Thymus (tissue), 11 donors: ENCODE measurements at regions not wholly inside any gene's neighbourhood (a gene's known extent, or its start where the extent isn't known, plus 50 kb on each side); places are given as distances from the start of the nearest gene placed in this dataset.

Source experiments
- DNase-seq, 9 donors: peaks; one replicate each; pipeline ENCODE4 v3.0.0-alpha.2; 2013; ENCODE audit warnings: low spot score in 9 of 9, low read depth in 6 of 9, missing footprints in 1 of 9
- H3K27ac ChIP-seq, 2 donors: one replicate each; pipeline ENCODE4 v1.5.1; 2013; ENCODE audit warnings: control low read depth in 1 of 2, low read depth in 1 of 2, low read length in 1 of 2, mild to moderate bottlenecking in 1 of 2, moderate library complexity in 1 of 2
- H3K27me3 ChIP-seq, 2 donors: one replicate each; pipeline ENCODE4 v1.5.1; 2013; ENCODE audit warnings: low read length in 1 of 2; ENCODE audit not compliant: control insufficient read depth in 2 of 2, insufficient read depth in 1 of 2
- H3K36me3 ChIP-seq, 2 donors: one replicate each; pipeline ENCODE4 v1.5.1; 2013; ENCODE audit warnings: low read length in 1 of 2, mild to moderate bottlenecking in 1 of 2, moderate library complexity in 1 of 2; ENCODE audit not compliant: control insufficient read depth in 2 of 2, insufficient read depth in 2 of 2
- H3K4me1 ChIP-seq, 2 donors: one replicate each; pipeline ENCODE4 v1.5.1; 2013; ENCODE audit warnings: low read length in 2 of 2; ENCODE audit not compliant: control insufficient read depth in 2 of 2, insufficient read depth in 2 of 2
- H3K4me3 ChIP-seq, 2 donors: one replicate each; pipeline ENCODE4 v1.5.1; 2013; ENCODE audit warnings: low read length in 2 of 2, control low read depth in 1 of 2, mild to moderate bottlenecking in 1 of 2
- H3K9me3 ChIP-seq, 2 donors: one replicate each; pipeline ENCODE4 v1.5.1; 2013; ENCODE audit warnings: low read length in 1 of 2, mild to moderate bottlenecking in 1 of 2; ENCODE audit not compliant: control insufficient read depth in 2 of 2, insufficient read depth in 1 of 2
- WGBS: extraction: QIAGEN DNeasy Blood & Tissue Kit; methylation state at CpG from one replicate; pipeline ENCODE4 v1.1.7; 2013; 5-methylcytosine and 5-hydroxymethylcytosine counted together
- donor health status: healthy.

DNA sequence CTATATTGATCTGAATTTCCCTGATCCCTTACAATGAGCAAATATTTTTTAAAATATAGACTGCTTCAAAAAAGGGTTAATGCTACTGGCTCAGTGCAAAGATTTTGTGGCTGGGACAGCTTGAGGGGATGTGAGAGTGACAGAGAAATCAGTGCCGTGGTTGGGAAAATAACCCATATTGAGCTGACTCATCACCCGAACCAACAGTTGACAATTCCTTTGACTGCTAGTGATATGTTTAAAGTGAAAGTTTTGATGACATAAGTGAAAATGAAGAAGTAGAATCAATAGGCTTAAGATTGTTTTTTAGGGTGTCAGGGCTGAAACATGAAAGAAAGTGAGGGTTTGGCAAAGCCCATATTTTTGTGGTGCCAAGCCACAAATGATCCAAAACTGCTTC, 257.1 kb upstream of the TENM4 start:
- H3K4me3 ChIP-seq = no peak overlapping the region
- H3K27me3 ChIP-seq = no peaks in the 10 kb centered on the region
- no peaks in the 10 kb centered on the region for H3K4me1 ChIP-seq
- DNase-seq = no peak
- H3K36me3 ChIP-seq = no peaks in the 10 kb centered on the region
- H3K27ac ChIP-seq = no peak overlapping the region
- peaks cover 0 to 5% of the 10 kb centered on the region in 2 donors for H3K9me3 ChIP-seq
- WGBS = 60% methylated on average over 2 of the region's 2 CpGs

DNA sequence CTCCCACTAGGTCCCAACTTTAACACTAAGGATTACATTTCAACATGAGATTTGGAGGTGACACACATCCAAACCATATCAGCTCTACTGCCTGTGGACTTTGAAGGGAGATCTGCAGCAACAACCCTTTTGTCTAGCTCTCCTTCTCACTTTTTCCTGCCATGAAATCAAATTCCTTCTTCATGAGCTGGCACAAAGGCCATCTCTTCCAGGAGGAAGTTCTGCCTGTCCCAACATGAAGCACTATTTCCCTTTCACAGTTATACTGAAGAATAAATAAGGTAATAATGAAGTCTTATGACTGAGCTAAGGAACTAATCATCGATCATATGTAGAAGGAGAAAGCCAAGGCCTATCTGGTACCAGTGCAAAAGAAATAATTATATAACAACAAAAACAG, 253.5 kb upstream of the TENM4 start:
- Histone ChIP-seq H3K9me3 (no peaks in the 10 kb centered on the region), H3K27me3 (no peaks in the 10 kb centered on the region), H3K4me3 (no peak overlapping the region), H3K4me1 (no peaks in the 10 kb centered on the region), H3K36me3 (no peaks in the 10 kb centered on the region), H3K27ac (no peak overlapping the region)
- DNase-seq = no peak
- 90% methylated on average over 1 of the region's 1 CpG for WGBS

DNA sequence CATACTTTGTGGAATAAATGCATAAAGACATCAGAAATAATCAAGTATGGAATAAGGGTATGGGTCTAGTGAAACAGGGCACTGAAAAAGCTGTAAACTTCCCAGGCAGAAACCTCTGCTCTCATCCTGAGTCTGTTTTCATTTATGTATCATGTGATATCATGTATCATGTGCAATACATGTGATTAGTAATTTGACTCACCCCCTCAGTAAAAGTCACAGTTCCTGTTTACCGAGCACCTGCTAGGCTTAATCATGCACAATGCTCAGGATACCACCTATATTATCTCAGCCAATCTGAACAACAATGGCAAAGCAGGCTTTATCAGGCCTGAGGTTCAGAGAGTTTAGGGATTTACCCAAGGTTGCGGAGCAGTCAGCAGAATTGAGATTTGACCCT, 250.6 kb upstream of the TENM4 start:
- H3K9me3 ChIP-seq = no peaks in the 10 kb centered on the region
- no peaks in the 10 kb centered on the region for H3K27me3 ChIP-seq
- no peaks in the 10 kb centered on the region for H3K4me1 ChIP-seq
- DNase-seq = no peak
- H3K4me3 ChIP-seq = no peak overlapping the region
- H3K27ac ChIP-seq = no peak overlapping the region
- no peaks in the 10 kb centered on the region for H3K36me3 ChIP-seq
- WGBS = 96% methylated on average over 2 of the region's 2 CpGs

DNA sequence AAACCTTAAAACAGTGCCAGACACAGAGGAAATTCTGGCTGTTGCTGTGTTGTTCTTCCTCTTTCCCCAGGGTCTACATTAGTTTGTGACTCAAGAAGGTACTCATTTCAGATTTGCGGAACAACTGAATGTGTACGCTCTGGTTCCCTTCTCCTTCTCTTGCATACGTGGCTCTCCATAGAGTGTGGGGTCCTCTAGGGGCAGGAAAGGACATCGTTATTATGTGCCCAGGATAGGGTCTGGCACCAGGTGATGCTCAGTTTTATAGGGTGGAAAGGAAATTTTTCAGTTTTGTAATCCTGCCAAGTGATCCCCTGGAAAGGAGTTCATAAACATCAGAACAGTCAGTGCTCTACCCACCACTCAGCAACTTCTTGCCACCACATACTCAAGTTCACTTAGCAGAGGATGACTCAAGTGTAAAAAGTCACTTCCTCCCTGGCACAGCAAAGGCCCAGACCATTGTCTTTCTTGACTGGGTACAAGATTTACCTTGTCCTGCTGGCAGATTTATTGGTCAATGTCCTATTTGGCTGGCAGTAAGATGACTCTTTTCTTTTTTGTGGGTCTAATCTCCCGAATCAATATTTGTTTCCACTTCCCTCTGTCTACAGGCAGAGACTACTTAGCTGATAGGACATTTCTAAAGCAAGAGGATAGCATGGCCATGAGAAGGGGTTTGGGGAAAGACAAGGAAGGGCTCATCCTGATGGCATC, 246.0 kb upstream of the TENM4 start:
- H3K27me3 ChIP-seq = no peaks in the 10 kb centered on the region
- no peaks in the 10 kb centered on the region for H3K4me1 ChIP-seq
- H3K36me3 ChIP-seq = no peaks in the 10 kb centered on the region
- H3K27ac ChIP-seq = no peak overlapping the region
- DNase-seq = no peak
- no peak overlapping the region for H3K4me3 ChIP-seq
- 79% methylated on average over 5 of the region's 5 CpGs for WGBS
- no peaks in the 10 kb centered on the region for H3K9me3 ChIP-seq

DNA sequence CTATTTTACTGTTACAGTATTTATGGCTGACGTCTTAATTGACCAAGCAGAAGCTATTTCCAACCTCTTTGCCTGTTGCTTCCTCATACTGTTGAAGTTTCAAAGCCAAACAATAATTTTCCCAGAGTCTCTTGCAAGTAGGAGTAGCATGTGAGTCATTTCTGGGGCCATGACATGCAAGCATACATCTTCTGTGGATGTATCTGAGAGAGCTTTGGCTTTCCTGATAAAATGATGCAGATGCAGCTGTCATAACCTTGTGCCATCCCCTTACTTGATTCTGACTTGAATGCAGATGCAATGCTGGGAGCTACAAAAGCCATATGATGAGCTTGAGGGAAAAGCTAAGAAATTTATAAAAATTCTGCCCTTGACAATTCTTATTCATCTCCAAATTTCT, 243.1 kb upstream of the TENM4 start:
- Histone ChIP-seq H3K4me1 (no peaks in the 10 kb centered on the region), H3K36me3 (no peaks in the 10 kb centered on the region), H3K9me3 (no peaks in the 10 kb centered on the region), H3K4me3 (no peak overlapping the region), H3K27me3 (no peaks in the 10 kb centered on the region), H3K27ac (no peak overlapping the region)
- DNase-seq = no peak
- WGBS = 88% methylated on average over 1 of the region's 1 CpG

DNA sequence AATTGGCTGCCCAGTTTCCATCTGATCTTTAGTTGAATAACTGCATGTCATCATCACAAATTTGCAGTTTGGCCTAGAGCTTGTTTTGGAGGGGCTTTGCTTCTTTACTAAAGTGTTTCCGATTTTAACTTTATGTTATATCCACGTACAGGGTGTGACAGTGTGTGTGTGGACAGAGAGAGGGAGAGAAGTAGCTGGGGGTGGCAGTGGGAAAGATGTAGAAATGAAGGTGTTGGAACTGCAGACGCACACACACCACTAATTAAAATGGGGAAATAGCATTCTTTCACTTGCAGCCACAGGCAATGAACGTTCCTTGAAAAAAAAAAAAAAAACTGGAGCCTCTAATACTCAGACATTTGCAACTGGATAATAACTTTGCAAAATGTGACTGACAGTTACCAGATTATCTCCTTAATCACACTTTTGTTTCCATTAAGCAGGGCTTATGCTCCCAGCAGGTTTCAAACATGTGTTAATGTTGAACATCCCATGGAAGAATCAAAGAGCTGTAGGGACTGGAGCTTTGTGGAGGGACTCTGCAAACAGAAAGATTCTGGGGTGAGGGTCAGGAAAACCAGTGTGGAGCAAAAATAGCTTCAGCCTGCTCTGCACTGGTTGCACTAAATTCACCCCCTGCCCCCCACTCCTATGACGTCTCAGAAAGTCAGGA, 238.1 kb upstream of the TENM4 start:
- no peaks in the 10 kb centered on the region for H3K36me3 ChIP-seq
- no peaks in the 10 kb centered on the region for H3K9me3 ChIP-seq
- no peaks in the 10 kb centered on the region for H3K4me1 ChIP-seq
- DNase-seq = no peak
- no peak overlapping the region for H3K4me3 ChIP-seq
- no peaks in the 10 kb centered on the region for H3K27me3 ChIP-seq
- H3K27ac ChIP-seq = no peak overlapping the region
- 36% methylated on average over 5 of the region's 5 CpGs for WGBS

DNA sequence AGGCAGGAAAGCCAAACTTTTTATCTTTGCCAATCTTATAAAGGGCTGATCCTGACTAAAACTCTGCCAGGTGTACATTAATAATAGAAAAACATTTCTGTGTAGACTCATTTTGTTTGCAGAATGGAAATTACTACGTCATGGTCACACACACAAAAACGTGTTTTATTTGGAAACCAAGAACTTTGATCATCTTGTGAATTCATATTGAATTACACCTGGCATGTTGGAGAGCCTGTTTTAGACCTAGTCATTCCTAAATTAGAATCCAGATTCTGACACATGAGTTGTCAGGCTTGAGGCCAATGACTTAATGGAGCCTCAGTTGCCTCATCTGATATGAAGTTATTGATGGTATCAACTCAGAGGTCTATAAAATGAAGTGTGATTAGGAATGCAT, 235.6 kb upstream of the TENM4 start:
- no peak overlapping the region for H3K4me3 ChIP-seq
- H3K27ac ChIP-seq = no peak overlapping the region
- 82% methylated on average over 2 of the region's 2 CpGs for WGBS
- H3K27me3 ChIP-seq = no peaks in the 10 kb centered on the region
- no peak for DNase-seq
- no peaks in the 10 kb centered on the region for H3K9me3 ChIP-seq
- H3K36me3 ChIP-seq = no peaks in the 10 kb centered on the region
- H3K4me1 ChIP-seq = no peaks in the 10 kb centered on the region

DNA sequence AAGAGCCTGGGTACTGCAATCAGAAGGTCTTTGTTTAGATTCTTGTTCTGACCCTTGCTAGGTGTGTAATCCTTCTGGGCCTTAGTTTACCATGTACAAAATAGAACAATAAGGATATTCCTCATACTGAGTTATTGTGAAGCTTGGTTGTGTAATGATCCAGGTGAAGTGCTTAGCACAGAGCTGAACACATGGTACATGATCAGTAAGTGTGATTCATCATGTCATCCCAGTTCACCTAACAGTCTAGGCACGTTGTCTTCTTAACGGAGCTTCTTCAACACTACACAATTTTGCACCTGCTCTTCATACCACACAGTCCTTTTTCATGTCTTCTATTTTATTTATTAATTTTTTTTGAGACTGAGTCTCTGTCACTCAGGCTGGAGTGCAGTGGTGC, 234.3 kb upstream of the TENM4 start:
- H3K9me3 ChIP-seq = no peaks in the 10 kb centered on the region
- no peak overlapping the region for H3K27ac ChIP-seq
- no peaks in the 10 kb centered on the region for H3K27me3 ChIP-seq
- H3K4me1 ChIP-seq = no peaks in the 10 kb centered on the region
- no peak for DNase-seq
- WGBS = 96% methylated on average over 2 of the region's 2 CpGs
- H3K4me3 ChIP-seq = no peak overlapping the region
- H3K36me3 ChIP-seq = no peaks in the 10 kb centered on the region

DNA sequence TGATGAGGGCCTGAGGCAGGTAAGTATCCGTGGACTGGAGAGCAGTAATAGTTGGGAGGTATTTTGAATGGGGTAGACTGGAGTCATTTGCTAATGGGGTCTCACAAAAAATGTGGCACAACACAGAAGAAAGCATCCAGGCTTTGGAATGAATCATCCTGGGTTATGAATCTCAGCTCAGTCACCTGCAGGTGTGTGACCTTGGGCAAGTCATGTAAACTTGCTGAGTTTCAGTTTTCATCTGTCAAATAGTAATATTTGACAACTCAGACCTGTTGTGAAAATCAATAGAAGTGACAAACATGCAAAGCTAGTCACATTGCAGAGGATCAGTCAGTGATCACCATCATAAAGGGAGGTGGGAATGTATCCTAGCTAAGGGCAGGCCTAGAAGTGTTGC, 232.0 kb upstream of the TENM4 start:
- H3K36me3 ChIP-seq = no peaks in the 10 kb centered on the region
- WGBS = 89% methylated on average over 1 of the region's 1 CpG

More for the DNA sequence above, 232.0 kb upstream of the TENM4 start:
- Histone ChIP-seq H3K27me3 (no peaks in the 10 kb centered on the region), H3K27ac (no peak overlapping the region), H3K4me3 (no peak overlapping the region), H3K9me3 (no peaks in the 10 kb centered on the region), H3K4me1 (no peaks in the 10 kb centered on the region)
- no peak for DNase-seq
